Cardiac fibroblast (primary cell): ENCODE measurements at regions not wholly inside any gene's neighbourhood (a gene's known extent, or its start where the extent isn't known, plus 50 kb on each side); places are given as distances from the start of the nearest gene placed in this dataset.
"Not testable (repeated sequence)": the region's sequence is repeated elsewhere in the genome, so short reads cannot be mapped to it uniquely, and the experiment has no call there.

Source experiments
- DNase-seq, 2 donors: peaks; one replicate each; pipeline versions ENCODE4 v3.0.0 to v3.0.0-alpha.2; 2010; ENCODE audit warnings: low read depth in 2 of 2
- H3K4me3 ChIP-seq, 2 donors: replicated peaks in 1 of 2; 1 replicate in 1 of 2; 2 replicates in 1 of 2; pipeline ENCODE4 v1.5.1; 2011; ENCODE audit warnings: low read depth in 2 of 2, low read length in 2 of 2, mild to moderate bottlenecking in 2 of 2, moderate library complexity in 1 of 2
- TF ChIP-seq, protein P1 (sequence below): IDR thresholded peaks from one replicate; pipeline ENCODE4 v1.5.1; 2011; ENCODE audit warnings: low read depth, mild to moderate bottlenecking, low read length, inconsistent platforms

DNA sequence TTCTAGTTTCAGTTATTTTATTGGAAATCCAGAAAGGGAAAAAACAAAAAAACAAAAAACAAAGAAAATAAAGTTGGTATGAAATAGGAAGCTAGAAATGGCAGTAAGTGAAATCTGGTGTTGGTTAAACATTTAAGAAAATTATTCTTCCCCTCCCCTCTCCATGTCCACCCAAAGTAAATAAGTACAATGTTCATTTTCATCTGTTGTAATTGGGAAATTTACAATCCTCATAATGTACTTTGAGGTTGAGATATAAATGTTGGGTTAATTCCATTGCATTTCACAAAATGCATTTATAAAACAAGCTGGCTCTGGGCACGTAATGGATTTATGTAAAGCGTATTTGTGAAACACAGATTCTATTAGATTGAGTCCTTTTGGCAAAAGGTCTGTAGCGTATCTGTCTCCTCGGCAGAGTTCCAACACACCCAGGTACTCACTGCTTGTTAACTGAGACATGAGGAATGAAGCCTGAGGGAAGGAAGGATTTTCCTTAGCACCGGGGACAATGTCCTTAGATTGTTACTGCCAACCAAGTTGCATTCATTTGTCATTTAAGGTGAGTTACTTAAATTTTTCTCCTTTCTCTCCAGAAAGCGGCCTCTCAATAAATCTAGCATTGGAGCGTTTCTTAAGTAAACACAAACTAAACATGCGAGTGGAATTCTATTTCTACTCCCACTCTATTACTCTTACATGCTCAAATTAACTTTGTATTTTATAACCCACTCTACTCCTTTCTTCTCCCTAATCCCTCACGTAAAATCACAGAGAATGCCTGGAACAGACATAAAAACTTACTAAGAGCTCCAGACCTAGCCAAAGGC, 912.3 kb upstream of the WWC1 start:
- no peak overlapping the region for H3K4me3 ChIP-seq
- DNase-seq, result no peak
- TF ChIP-seq, protein P1, sequence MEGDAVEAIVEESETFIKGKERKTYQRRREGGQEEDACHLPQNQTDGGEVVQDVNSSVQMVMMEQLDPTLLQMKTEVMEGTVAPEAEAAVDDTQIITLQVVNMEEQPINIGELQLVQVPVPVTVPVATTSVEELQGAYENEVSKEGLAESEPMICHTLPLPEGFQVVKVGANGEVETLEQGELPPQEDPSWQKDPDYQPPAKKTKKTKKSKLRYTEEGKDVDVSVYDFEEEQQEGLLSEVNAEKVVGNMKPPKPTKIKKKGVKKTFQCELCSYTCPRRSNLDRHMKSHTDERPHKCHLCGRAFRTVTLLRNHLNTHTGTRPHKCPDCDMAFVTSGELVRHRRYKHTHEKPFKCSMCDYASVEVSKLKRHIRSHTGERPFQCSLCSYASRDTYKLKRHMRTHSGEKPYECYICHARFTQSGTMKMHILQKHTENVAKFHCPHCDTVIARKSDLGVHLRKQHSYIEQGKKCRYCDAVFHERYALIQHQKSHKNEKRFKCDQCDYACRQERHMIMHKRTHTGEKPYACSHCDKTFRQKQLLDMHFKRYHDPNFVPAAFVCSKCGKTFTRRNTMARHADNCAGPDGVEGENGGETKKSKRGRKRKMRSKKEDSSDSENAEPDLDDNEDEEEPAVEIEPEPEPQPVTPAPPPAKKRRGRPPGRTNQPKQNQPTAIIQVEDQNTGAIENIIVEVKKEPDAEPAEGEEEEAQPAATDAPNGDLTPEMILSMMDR, result no peak

DNA sequence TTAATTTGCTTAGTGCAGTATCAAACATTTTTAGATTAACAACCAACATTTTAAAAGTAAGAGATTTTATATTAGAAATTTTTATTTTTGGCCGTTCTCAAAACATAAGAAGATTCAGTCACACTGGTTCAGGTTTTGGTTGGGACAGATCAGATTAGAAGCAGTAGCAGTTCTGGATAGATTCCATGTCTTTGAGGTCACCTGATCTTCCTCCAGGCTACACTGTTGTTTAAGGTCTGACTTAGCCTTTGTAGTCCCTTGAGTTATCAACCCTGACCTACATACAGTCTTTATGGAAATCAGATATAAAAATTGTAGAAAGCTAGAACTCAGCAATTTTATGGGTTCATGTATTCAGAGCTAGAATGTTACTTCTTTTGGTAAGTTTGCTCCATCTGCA, 910.0 kb upstream of the WWC1 start:
- no peak overlapping the region for H3K4me3 ChIP-seq
- no peak for DNase-seq
- TF ChIP-seq, protein P1, result no peak

DNA sequence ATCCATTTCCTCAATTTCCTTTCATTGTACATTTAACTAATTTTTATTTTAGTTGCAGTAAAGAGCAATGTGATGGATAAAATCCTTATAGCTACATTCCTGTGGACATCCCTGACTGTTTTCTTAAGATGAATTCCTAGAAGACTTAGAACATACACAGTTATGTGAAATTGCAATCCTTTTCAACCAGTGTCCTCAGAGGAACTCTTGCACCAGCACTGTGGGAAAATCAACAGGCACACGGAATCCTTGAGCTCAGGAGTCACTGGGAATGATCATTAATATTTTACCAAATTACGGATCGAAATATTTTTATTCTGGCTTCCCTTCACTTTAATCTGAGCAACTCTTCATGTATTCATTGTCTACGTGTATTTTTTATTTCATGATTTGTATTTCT, 901.9 kb upstream of the WWC1 start:
- no peak for DNase-seq
- H3K4me3 ChIP-seq, result no peak overlapping the region
- TF ChIP-seq, protein P1, result no peak

DNA sequence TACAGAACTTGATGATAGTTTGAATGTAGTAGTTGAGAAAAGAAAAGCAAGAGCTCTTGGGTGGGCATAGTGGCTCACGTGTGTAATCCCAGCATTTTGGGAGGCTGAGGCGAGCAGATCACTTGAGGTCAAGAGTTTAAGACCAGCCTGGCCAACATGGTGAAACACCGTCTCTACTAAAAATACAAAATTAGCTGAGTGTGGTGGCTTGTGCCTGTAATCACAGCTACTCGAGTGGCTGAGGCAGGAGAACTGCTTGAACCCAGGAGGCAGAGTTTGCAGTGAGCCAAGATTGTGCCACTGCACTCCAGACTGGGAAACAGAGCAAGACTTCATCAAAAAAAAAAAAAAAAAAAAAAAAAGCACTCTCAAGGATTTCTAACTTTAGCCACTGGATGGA, 900.2 kb upstream of the WWC1 start:
- not testable (repeated sequence) for H3K4me3 ChIP-seq, DNase-seq

DNA sequence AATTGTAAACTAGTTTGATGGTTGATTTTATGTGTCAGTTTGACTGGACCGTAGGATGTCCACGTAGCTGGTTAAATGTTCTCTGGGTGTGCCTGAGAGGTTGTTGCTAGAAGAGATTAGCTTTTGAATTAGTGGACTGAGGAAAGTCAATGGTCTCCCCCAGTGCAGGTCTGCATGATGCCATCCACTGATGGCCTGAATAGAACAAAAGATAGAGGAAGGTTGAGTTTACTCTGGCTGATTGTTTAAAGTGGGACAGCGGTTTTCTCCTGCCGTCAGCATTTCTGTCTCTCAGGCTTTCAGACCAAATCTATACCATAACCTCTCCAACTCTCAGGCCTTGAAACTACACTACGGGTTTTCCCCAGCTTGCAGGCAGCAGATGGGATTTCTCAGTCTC, 899.2 kb upstream of the WWC1 start:
- TF ChIP-seq, protein P1, result no peak
- DNase-seq, result no peak
- H3K4me3 ChIP-seq, result no peak overlapping the region

DNA sequence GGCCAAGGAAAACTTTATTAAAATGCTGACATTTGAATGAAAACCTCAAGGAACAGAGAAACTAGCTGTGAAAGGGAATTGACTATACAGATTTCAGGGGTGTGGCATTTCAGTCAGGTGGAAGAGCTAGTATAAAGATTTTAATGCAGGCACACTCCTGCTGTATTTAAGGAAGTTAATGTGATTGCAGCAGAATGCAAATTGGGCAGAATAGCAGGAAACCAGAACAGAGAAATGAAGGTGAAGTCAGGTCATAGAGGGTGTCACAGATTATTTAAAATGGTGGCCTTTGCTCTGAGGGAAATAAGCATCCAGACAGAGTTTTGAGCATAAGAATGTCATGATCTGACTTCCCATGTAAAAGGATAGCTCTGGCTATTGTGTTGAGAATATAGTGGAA, 898.1 kb upstream of the WWC1 start:
- TF ChIP-seq, protein P1, result no peak

DNA sequence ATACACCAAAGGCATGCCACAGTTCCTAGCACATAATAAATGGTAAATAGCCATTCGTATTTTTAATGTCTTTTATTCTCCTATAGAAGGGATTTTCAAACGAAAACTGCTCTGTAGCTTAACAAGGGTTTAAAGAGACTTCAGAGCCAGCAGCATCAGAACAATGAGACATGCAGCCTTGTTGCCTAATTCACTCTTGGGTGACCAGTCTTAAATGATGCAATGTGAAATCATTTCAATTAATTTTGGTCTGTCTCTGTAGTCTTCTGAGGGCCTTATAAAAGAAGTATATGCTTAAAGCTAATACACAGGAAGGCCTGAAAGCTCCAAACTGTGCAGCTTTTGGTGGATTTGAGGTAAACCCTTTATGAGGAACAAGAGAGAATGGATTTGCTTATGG, 888.8 kb upstream of the WWC1 start:
- no peak for DNase-seq
- H3K4me3 ChIP-seq, result no peak overlapping the region
- TF ChIP-seq, protein P1, result no peak

More for the DNA sequence above, 898.1 kb upstream of the WWC1 start:
- no peak overlapping the region for H3K4me3 ChIP-seq
- DNase-seq, result no peak
